ENCODE measurements at regions not wholly inside any gene's neighbourhood (a gene's known extent, or its start where the extent isn't known, plus 50 kb on each side); places are given as distances from the start of the nearest gene placed in this dataset.
"Not testable (repeated sequence)": the region's sequence is repeated elsewhere in the genome, so short reads cannot be mapped to it uniquely, and the experiment has no call there.

DNA sequence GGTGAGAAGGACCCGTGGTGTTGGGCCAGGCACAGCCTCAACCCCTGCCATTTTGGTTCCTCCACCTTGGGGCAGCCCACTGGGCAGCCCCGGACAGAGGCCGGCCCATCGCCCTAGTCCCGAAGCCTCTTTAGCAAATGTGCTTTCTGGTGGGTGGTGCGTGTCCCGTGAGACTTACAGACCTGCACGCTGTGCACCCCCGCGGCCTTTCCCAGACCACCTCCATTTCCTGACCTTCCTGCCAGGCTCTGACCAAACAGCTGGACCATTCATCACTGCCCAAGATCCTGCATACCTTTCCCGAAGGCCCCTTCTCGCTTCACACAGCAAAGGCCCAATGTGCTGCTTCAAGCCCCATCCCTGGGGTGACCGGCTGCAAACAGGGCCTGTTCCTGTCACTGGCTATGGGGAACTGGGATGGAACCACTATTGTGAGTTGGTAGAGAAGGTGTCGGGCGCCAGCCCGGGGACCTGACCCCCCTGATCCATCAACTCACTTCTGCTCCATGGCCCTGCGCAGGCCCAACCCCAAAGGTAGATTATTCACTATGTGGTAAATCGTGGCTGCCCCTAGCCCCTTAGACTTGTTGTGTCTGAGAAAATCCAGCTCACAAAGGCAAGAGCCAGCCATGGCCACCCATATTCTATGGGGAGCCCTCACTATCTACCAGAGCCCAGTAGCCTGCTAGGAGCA is 341.0 kb downstream of the EIPR1 start:
- no peak for DNase-seq (ENCODE audit: low spot score)

DNA sequence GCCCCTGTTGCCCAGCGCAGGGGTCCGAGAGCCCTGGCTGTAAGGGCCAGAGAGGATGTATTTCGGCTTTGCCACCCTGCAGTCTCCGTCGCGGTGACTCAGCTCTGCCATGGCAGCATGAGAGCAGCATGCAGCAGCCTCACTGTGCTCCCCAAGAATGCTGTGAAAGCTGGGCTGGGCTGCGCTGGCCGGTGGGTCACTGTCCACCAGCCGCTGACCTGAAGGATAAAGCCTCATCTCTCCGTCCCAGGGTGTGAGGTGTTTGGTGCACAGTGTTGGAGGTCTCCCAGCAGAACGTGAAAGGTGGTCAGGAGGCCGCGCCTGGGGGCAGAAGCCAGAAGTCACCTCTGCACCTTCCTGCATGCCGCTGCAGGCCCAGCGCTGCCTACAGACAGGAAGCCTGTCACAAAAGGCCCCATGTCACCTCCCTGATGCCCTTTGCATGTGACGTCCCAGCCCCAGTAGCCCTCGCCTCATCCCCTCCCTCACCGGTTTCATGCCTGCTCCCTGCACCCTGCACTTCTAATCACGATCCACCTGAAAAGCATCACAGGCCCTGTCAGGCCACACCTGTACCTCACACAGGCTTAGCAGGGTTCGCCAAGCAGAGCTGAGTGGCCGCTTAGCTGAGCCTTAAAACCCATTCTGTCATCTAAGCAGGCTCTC is 342.1 kb downstream of the EIPR1 start:
- no peak for DNase-seq (ENCODE audit: low spot score)

DNA sequence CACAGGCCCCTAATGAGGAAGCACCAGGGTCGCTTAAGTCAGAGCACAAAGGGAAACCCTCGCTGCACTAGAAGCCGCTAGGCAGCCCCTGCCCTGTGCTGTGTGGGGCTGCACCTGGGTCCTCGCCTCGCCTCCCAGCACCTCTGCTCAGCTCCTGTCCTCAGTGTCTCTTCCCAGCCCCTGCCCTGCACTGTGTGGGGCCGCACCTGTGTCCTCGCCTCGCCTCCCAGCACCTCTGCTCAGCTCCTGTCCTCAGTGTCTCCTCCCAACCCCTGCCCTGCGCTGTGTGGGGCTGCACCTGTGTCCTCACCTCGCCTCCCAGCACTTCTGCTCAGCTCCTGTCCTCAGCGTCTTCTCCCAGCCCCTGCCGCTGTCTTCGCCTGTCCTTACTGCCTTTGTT is 342.8 kb downstream of the EIPR1 start:
- DNase-seq (ENCODE audit: low spot score), result no peak

DNA sequence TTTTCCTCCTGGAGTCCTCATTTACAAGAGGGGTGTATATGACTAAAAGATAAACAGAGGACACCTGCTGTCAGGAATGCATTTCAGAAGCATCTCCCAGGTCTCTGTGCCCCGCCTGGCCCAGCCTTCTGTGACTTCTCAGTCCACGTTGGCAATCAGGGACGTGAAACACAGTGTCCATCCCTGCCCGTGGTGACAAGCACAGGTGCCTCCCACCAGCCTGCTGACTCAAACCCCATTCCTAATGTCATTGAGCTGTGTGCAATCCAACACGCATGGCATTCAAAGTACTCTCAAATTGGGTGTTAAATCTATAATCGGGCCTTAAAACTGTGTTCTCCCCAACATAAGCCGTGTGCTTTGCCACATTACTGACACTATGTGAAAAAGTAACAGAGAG is 343.2 kb downstream of the EIPR1 start:
- DNase-seq (ENCODE audit: low spot score), result no peak

DNA sequence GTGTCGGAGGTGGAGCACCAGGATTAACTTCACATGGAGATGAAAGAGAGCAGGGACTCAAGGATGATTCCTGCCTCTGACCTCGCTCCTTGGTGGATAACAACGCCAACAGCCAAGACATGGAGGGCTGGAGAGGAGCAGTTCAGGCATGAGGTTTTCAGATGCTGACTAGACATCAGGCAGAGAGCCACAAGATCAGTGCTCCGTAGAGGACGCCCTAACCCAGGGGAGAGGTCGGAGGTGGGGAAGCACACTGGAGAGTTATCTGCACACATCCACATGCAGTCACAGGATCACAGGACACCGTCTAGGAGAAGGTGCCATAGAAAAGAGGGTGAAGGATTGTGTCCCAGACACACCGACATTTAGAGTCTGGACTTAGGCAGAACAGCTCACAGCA is 344.3 kb downstream of the EIPR1 start:
- no peak for DNase-seq (ENCODE audit: low spot score)

DNA sequence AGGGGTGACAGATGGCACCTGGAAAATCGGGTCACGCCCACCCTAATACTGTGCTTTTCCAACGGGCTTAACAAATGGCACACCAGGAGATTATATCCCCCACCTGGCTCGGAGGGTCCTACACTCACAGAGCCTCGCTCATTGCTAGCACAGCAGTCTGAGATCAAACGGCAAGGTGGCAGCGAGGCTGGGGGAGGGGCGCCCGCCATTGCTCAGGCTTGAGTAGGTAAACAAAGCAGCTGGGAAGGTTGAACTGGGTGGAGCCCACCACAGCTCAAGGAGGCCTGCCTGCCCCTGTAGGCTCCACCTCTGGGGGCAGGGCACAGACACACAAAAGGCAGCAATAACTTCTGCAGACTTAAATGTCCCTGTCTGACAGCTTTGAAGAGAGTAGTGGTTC is 346.8 kb downstream of the EIPR1 start:
- DNase-seq (ENCODE audit: low spot score), result not testable (repeated sequence)

DNA sequence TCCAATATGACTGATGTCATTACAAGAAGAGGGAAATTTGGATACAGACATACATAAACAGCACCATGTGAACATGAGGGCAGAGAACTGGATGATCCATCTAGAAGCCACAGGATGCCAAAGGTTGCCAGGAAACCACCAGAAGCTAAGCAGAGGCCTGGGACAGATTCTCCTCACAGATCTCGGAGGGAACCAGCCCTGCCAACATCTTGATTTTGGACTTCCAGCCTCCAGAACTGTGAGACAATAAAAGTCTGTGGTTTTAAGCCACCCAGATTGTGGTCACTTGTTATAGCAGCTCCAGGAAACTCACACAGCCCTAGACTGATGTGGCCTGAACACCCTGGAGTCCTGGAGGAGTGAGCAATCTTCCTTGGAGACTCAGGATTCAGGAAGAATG is 351.6 kb downstream of the EIPR1 start:
- no peak for DNase-seq (ENCODE audit: low spot score)

DNA sequence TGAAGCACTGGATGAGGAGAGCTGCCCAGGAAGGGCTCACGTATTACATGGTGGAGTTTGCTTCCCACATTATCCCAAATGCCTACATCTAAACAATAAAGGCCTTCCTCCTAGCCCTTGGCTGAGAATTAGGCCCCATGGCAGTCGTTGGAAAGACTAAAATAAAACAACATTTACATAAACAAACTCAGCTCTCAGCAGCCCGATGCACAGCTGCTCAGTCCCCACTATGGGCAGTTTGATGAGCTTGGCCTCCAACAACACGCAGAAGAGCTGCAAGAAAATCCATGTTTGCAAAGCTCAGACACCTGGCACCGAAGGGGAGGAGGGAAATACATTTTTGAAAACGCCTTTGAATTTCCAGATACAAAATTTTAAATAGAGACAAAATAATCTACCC is 352.4 kb downstream of the EIPR1 start:
- no peak for DNase-seq (ENCODE audit: low spot score)

DNA sequence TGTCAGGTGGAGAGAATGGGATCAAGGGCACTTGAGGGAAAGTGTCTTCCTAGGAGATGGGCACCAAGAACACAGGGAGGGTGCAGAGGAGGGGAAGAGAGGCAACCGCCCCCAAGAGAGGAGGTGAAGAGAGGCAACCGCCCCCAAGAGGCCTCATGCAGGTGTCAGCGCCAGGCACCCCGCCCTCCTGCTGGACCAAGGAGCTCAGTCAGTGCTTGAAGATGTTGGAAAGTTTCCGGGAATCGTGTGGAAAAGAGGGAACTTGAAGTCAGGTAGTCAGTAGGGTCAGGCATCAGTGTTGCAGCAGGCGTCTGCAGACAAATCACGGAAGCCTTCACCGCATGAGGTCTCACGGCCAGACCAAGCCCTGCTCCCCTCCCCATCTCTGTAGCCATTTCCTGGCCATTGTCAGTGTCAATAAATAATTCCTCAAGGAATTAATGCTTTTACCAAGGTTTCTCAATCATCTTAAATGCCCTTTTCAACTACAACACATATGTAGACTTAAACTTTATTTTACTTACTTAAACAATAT is 353.1 kb downstream of the EIPR1 start:
- DNase-seq (ENCODE audit: low spot score), result no peak

DNA sequence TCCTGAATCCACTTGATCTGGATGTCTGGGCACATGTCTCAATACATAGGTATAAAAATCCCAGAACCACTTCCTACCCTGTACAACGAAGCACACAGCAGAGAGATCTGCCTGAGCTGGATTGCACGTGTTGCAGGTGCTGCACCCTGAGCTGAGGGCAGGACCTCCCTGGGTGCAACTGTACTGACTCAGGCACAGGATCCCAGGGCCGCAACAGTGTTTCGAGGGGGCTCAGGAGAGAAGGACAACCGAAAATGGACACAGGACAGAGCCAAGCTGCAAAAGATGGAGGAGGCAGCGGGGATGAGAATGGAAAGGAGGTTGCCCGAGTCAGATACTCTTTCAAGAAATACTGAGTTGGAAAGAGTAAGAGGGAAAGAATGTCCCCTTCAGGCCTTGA is 354.1 kb downstream of the EIPR1 start:
- DNase-seq (ENCODE audit: low spot score), result no peak

DNA sequence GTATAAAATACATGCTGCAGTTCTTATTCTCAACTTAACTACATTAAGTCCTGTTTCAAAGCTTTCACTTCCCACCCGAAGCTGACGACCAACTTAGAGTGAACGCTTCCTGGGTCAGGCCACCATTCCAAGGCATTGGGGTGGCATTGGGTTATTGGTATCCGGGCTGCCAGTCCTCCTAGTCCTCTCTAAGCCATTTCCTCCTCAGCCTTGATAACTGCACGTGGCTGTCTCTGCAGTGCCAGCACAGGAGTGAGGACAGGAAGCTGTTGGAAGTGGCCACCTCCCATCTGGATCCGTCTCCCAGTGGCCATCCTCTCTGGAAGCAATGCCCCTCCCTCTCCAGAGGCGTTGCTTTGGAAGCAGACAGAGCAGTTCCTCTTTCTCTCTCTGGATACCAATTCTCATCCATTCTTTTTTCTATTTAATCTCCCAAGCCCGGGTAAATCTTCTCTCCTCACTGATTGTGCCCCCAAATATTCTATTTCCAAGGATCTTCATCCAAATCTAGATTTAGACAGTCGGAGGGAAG is 354.7 kb downstream of the EIPR1 start:
- no peak for DNase-seq (ENCODE audit: low spot score)

DNA sequence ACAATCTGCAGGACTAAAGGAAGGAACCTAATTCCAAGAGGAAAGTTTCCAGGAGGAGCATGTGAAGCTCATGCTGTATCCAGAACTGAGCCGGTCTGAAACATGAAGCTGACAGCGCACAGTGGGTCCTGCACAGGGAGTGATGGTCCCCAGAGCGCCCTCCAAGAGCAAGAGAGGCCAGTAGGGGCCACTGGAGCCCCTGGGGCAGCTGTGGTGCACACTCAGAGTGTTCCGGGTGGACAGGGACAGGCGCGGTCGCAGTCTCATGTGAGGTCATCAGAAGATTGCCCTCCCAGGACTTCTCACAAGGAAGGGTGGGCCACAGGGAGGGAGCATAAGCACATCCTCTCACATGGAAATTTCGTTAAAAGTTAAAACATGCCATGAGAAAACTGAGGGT is 355.9 kb downstream of the EIPR1 start:
- DNase-seq (ENCODE audit: low spot score), result no peak

DNA sequence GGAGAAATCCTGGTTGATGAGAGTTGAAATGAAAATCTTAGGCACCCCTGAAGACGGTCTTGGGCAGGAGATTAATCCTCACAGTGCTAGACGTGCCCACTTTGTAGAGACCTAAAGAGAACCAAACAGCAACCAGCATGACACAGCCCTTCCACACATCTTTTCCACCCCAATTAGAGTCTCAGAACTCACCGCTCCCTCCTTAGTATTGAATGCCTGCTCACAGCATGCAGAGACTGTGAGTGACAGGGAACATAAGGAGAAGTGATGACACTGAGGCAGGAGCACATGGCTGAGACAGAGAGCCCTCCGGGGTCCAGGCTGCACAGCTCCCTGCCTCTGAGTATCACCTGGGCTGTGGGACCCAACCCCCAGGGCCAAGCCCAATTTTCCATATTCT is 367.6 kb downstream of the EIPR1 start:
- no peak for DNase-seq (ENCODE audit: low spot score)

DNA sequence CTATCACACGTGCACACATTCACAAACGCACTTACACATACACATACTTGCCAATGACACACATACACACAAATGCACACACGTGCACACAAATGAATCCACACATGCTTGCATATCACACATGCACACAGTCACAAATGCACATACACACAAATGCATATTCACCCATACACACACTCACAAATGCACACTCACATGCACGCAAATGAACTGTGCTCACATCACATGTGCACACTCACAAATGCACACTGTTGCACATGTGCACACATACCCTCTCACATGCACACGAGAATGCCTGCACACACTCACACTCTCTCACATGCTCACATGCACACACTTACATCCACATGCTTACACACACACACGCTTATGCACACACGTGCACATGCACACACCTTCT is 368.1 kb downstream of the EIPR1 start:
- no peak for DNase-seq (ENCODE audit: low spot score)

DNA sequence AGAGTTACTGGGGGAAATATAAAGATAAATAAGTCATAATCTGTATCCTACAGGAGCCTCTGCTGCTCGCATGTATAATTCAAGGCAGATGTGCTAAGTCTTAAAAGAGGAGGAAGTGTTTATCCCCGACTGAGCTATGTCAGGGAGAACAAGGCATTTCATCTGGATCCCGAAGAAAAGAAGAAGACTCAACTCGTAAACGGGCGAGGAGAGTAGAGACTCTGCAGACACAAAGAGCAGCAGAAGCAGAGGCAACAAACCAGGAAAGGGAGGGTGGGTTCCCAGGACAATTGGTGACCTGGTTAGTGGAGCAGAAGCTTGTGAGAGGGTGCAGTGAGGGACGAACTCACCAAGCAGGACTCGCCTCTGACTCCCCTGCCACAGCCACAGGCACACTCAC is 368.6 kb downstream of the EIPR1 start:
- DNase-seq (ENCODE audit: low spot score), result no peak

DNA sequence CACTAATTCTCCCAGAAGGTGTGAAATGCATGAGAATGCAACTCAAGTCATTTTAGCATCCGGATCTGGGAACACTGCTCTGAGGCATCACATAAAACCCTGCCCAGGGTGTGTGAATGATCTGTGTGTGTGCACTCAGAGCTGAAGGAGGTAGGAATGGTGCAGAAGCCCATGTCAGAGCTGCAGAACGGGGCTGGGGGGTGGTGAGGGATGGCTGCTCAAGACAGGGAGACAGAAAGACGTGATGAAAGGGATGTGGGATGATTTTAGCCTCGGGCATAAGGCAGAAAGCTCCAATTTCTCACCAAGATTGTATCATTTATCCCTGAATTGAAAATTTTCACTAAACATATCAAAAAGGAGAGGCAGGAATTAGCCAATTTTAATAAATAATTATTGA is 369.1 kb downstream of the EIPR1 start:
- DNase-seq (ENCODE audit: low spot score), result no peak

DNA sequence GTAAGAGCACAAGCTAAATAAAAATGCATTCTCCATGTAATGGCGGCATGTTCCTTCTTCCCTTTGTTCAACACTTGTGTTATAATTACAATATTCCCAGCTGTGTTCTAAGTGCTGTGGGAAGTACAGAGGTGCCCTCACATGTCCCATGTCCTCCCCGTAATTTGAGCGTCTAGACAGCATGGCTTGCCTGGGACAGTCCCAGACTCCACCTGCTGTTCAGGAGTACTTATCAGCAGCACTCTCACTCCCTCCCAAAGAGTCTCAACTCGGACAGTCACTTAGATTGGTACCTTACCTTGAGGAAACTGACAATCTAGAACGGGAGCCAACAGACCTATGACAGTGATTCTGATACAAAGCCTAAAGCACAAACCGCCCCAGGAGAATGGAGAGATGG is 370.5 kb downstream of the EIPR1 start:
- no peak for DNase-seq (ENCODE audit: low spot score)

DNA sequence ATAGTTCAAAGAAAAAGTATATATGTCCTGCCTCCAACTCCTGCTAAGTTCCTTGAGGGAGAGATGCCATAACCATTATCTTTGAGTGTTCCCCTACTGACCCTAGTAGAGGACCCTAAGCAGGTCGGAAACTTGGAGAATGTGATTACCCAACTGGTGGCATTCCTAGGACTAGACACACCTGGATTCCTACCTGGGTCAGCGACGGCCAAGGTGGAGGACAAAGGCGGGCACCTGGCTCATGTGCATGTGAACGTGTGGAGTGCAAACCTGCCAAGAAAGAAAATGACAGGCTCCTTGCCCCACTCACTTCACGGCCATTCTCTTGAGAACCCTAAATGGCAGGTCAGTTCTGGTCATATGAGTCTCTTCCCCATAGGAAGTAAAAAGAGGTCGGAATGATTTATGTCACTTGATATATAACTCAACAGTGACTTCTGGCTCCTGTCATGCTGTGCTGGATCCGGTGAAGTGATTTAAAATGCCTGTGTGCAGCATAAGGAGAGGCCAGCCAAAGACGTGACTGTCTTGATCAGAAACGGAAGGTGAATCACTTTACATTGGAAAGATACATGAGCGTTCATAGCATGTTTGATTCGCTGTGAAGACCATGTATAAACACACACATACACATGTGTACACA is 371.6 kb downstream of the EIPR1 start:
- no peak for DNase-seq (ENCODE audit: low spot score)

DNA sequence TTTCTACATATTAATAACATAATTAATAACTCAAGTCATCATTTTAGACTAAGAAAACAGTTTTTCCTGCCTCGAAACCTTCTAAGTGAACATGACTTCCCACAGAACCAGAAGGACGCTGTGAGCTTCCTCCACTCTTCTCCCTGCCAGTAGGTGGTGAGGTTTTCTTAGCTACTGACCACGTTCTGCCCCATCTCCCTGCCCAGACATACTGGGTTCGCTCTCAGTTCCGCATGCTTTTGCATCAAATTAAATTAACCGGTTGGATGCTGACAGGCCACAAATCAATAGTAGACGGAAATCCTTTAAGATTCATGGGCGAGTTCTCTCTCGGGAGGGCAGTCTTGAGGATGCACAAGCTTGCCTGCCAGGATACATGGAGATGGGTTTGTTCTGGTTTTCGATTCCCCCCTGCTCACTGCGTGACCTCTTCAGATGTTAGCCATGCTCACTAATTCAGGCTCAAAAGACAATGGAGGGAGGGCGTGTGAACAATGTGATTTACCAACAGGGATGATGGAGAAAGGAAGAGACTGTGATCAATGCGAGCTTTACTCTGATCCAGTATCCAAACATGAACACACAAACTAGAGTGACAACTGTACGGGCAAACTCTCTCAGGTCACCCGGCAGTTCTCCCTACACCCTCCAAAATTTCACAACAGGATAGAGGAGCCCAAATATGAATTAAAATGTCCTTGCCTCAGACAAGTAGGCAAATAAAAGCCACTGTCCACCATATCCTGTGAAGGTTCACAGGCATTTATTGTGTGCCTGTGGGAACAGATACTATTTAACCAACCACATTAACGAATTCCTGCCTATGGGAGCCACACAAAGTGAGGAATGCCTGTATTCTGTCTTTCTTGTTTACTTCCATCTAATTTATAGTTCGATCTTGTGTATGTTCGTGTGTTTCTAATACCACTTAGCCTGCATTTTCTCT is 375.7 kb downstream of the EIPR1 start:
- no peak for DNase-seq (ENCODE audit: low spot score)

DNA sequence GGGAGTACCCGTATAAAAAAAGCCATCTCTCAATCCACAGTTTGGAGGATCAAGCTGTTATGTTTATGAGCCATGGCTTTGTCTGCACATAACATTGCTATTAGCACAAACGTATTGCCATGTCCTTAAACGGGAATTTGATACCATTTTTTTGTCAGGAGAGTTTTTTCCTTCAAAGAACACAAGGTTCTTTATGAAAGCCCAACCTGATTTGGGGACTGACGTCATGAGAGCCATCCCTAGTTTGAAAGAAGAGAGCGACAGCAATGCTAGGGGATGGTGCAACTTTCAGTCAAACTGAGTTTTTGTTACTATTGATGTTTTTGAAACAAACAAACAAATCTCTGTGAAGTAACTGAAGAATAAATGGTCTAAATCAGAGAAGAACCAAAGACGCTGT is 376.6 kb downstream of the EIPR1 start:
- DNase-seq (ENCODE audit: low spot score), result no peak

DNA sequence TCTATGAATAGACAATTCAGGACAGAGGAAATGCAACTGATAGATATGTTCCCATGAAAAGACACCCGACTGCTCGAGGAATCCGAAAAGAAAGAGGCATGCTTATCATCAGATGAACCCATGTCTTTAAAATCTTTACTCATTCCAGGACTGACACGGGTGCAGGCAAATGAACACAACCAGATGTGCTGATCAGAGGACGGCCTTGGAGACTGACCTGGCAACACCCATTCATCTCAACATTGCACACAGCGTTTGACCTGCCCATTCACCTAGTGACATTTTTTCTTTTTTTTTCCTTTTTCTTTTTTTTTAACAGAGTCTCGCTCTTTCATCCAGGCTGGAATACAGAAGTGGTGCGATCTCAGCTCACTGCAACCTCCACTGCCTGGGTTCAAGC is 377.5 kb downstream of the EIPR1 start:
- no peak for DNase-seq (ENCODE audit: low spot score)

DNA sequence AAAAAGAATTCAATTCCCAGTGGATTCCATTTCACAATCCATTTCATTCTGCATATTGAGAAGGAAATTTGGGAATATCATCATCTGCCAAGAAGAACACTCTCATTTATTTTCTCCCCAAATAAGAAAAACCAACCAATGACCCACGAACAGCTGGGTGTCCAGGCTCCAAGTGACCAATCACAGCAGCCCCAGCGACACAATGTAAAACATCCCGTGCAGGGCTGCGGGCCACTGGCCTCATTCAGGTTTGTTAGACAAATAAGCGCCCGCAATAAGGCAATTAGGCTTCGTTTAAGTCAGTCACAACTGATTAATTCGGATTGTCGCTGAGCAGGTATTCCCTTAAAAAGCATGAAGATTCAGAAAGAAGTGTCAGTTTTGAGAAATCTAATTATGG is 378.6 kb downstream of the EIPR1 start:
- DNase-seq (ENCODE audit: low spot score), result no peak
